K562 (cell line): ENCODE measurements at regions not wholly inside any gene's neighbourhood (a gene's known extent, or its start where the extent isn't known, plus 50 kb on each side); places are given as distances from the start of the nearest gene placed in this dataset.

Experiments used
- ATAC-seq: fragments of 200-7000 bp; cut with Tn5 transposase; 3 replicates; pipeline ENCODE4 v1.9.1; 2020; ENCODE audit warnings: moderate library complexity
- BruUV-seq: library from RNA; stranded (reverse); fragments of 400-500 nt; replicated peaks from 2 replicates; lab custom pipeline; 2021; lab: Mats Ljungman, UMichigan
- CTCF ChIA-PET: fragments of 300-600 bp; formaldehyde crosslinking; extraction: SDS; loops from one replicate; lab custom pipeline; 2021; ENCODE audit warnings: low intra/inter-chr PET ratio; lab: Yijun Ruan, JAX
- POLR2A ChIA-PET: fragments of 300-600, 350-650 bp; sonication (Branson Sonifier 250); formaldehyde crosslinking; extraction: SDS; loops from one replicate; lab custom pipeline; 2021; ENCODE audit warnings: antibody characterized with exemption, inconsistent platforms; lab: Yijun Ruan, JAX
- DNase-seq, 4 experiments: peaks; one replicate each; pipeline versions ENCODE4 v3.0.0 to v3.0.0-alpha.2; 2011 to 2018; ENCODE audit warnings: low spot score in 3 of 4, mixed read lengths in 3 of 4; ENCODE audit errors: extremely low read depth in 1 of 4
- FAIRE-seq: peaks from 2 replicates; lab custom pipeline; 2011; peaks lifted over from hg19 to GRCh38; lab: Jason Lieb, UNC
- H2AFZ ChIP-seq: 2 replicates; pipeline ENCODE4 v1.6.0; 2011; ENCODE audit warnings: low read depth, low read length, control low read depth, inconsistent platforms
- H3K27ac ChIP-seq: fragments of 200-600 bp; 3 replicates; pipeline ENCODE4 v1.8.0; 2011; ENCODE audit warnings: low read depth, mild to moderate bottlenecking, control low read depth, inconsistent platforms, low read length, moderate library complexity, mixed read lengths; ENCODE audit errors: extremely low read depth
- H3K27me3 ChIP-seq, 2 experiments: fragments of 300-600 bp in 1 of 2; 2 replicates in 1 of 2; 3 replicates in 1 of 2; pipeline versions ENCODE4 v1.6.0 to v1.8.0; 2011; ENCODE audit warnings: inconsistent platforms in 2 of 2, low read length in 2 of 2, mild to moderate bottlenecking in 1 of 2, mixed read lengths in 1 of 2, moderate library complexity in 1 of 2; ENCODE audit not compliant: control insufficient read depth in 2 of 2, insufficient read depth in 2 of 2
- H3K36me3 ChIP-seq: fragments of 300-600 bp; 3 replicates; pipeline ENCODE4 v1.8.0; 2011; ENCODE audit warnings: mild to moderate bottlenecking, low read length, inconsistent platforms; ENCODE audit not compliant: control insufficient read depth, insufficient read depth
- H3K4me1 ChIP-seq, 2 experiments: fragments of 200-600 bp in 1 of 2; replicated peaks in 1 of 2; 2 replicates in 1 of 2; 3 replicates in 1 of 2; pipeline versions ENCODE4 v1.5.1 to v1.8.0; 2011; ENCODE audit warnings: inconsistent platforms in 2 of 2, low read length in 2 of 2, mild to moderate bottlenecking in 1 of 2, mixed read lengths in 1 of 2, moderate library complexity in 1 of 2; ENCODE audit not compliant: control insufficient read depth in 2 of 2, insufficient read depth in 2 of 2
- H3K4me2 ChIP-seq: 2 replicates; pipeline ENCODE4 v1.6.1; 2011; ENCODE audit warnings: low read length, control low read depth, inconsistent platforms, mixed read lengths; ENCODE audit not compliant: insufficient read depth
- H3K4me3 ChIP-seq: fragments of 200-600 bp; sonication (generic), shearing (Covaris generic); 2 replicates; pipeline ENCODE4 v1.5.1; 2016; ENCODE audit warnings: control low read depth, inconsistent platforms
- H3K79me2 ChIP-seq: fragments of 200-600 bp; 3 replicates; pipeline ENCODE4 v1.8.0; 2011; ENCODE audit warnings: low read length, inconsistent platforms; ENCODE audit not compliant: control insufficient read depth, insufficient read depth
- H3K9ac ChIP-seq, 2 experiments: 2 replicates each; pipeline versions ENCODE4 v1.6.0 to v1.6.1; 2011; ENCODE audit warnings: low read depth in 2 of 2, low read length in 2 of 2, control low read depth in 1 of 2, inconsistent platforms in 1 of 2, mild to moderate bottlenecking in 1 of 2, mixed read lengths in 1 of 2; ENCODE audit not compliant: insufficient read depth in 1 of 2
- H3K9me1 ChIP-seq: one replicate; pipeline ENCODE4 v1.6.0; 2011; ENCODE audit warnings: inconsistent platforms, mild to moderate bottlenecking, low read length, moderate library complexity; ENCODE audit not compliant: control insufficient read depth, insufficient read depth
- H3K9me3 ChIP-seq: replicated peaks from 2 replicates; pipeline ENCODE4 v1.5.1; 2011; ENCODE audit warnings: low read depth, low read length, inconsistent platforms; ENCODE audit not compliant: control insufficient read depth, insufficient read depth
- H4K20me1 ChIP-seq: replicated peaks from 2 replicates; pipeline ENCODE4 v1.6.1; 2011; ENCODE audit warnings: low read length, inconsistent platforms, mixed read lengths; ENCODE audit not compliant: control insufficient read depth, insufficient read depth
- CBFA2T3 ChIP-seq: fragments of 450-650 bp; IDR thresholded peaks from 2 replicates; pipeline ENCODE4 v1.6.1; 2017
- CREM ChIP-seq: IDR thresholded peaks from 2 replicates; pipeline ENCODE4 v1.6.1; 2014; ENCODE audit warnings: antibody characterized with exemption, low read depth
- ELF1 ChIP-seq: fragments of 200-800 bp; sonication (Bioruptor generic); IDR thresholded peaks from 2 replicates; pipeline ENCODE4 v1.6.1; 2016; ENCODE audit warnings: missing genetic modification characterization, missing compliant biosample characterization
- FOSL1 ChIP-seq: fragments of 200-800 bp; sonication (Bioruptor generic); conservative IDR thresholded peaks from 2 replicates; pipeline ENCODE4 v1.6.1; 2016; ENCODE audit warnings: missing genetic modification characterization, missing compliant biosample characterization
- NCOA6 ChIP-seq: fragments of 450-650 bp; IDR thresholded peaks from 2 replicates; pipeline ENCODE4 v1.6.1; 2017; ENCODE audit warnings: mild to moderate bottlenecking
- NFIX ChIP-seq: fragments of 250-450 bp; sonication (Bioruptor Pico); IDR thresholded peaks from 2 replicates; pipeline ENCODE4 v1.4.0; 2020; ENCODE audit warnings: low read depth, mild to moderate bottlenecking, moderate library complexity
- POLR3G ChIP-seq: IDR thresholded peaks from 2 replicates; pipeline ENCODE4 v1.6.1; 2011; ENCODE audit not compliant: insufficient read length, insufficient replicate concordance; ENCODE audit errors: extremely low read depth
- RAD21 ChIP-seq, 2 experiments: fragments of 250-450 bp in 1 of 2; fragments of 450-650 bp in 1 of 2; sonication (Bioruptor Pico) in 1 of 2; formaldehyde crosslinking in 1 of 2; IDR thresholded peaks in 1 of 2; conservative IDR thresholded peaks in 1 of 2; 2 replicates each; pipeline versions ENCODE4 v1.4.0 to v1.8.0; 2020 to 2022; ENCODE audit warnings: mild to moderate bottlenecking in 2 of 2, moderate library complexity in 1 of 2
- RBFOX2 ChIP-seq: fragments of 200-400 bp; formaldehyde crosslinking; IDR thresholded peaks from 2 replicates; pipeline ENCODE4 v1.6.1; 2017; ENCODE audit warnings: low read depth, mild to moderate bottlenecking, low read length, moderate library complexity
- RFX5 ChIP-seq: IDR thresholded peaks from 2 replicates; pipeline ENCODE4 v1.6.1; 2011; ENCODE audit warnings: low read depth, mild to moderate bottlenecking, improper control_type of control experiment, low read length
- ZBTB17 ChIP-seq: fragments of 450-650 bp; formaldehyde crosslinking; IDR thresholded peaks from 2 replicates; pipeline ENCODE4 v1.4.0; 2020; ENCODE audit warnings: mild to moderate bottlenecking
- ZNF12 ChIP-seq: sonication (generic); formaldehyde crosslinking; IDR thresholded peaks from 2 replicates; pipeline ENCODE4 v1.4.0; 2020; ENCODE audit warnings: mild to moderate bottlenecking, missing genetic modification reagents
- ZNF121 ChIP-seq: sonication (generic); formaldehyde crosslinking; conservative IDR thresholded peaks from 2 replicates; pipeline ENCODE4 v1.8.0; 2022; ENCODE audit warnings: missing genetic modification reagents
- ZNF511 ChIP-seq: sonication (generic); formaldehyde crosslinking; IDR thresholded peaks from 2 replicates; pipeline ENCODE4 v1.8.0; 2022; ENCODE audit warnings: mild to moderate bottlenecking, missing genetic modification reagents
- WGBS: fragments of 100-300 bp; shearing (Covaris generic); methylation state at CpG from one replicate; pipeline ENCODE4 v1.1.6; 2016; ENCODE audit warnings: low coverage, mixed read lengths; ENCODE audit not compliant: insufficient coverage; ENCODE audit errors: missing lambda C conversion rate; 5-methylcytosine and 5-hydroxymethylcytosine counted together
- in situ Hi-C: fragments of 300-500 bp; cut with MboI; formaldehyde crosslinking; loops from 4 replicates; pipeline ENCODE4 v1.15.0; 2018; ENCODE audit warnings: inconsistent platforms, mixed read lengths
- intact Hi-C: fragments of 100-400 bp; cut with micrococcal nuclease; formaldehyde crosslinking; loops from 2 replicates; pipeline ENCODE4 v1.14.2; 2022
- TF ChIP-seq, protein P1 (sequence below): sonication (generic); formaldehyde crosslinking; IDR thresholded peaks from 2 replicates; pipeline ENCODE4 v1.8.1; 2023; ENCODE audit warnings: mild to moderate bottlenecking, missing genetic modification reagents

- TF ChIP-seq NCOA6 (no peak), RBFOX2 (no peak), NFIX (no peak), ZBTB17 (CRISPR knock-in tag) (no peak), ZNF511 (no peak), RFX5 (no peak), ZNF121 (CRISPR knock-in tag) (no peak)
- peaks cover 7% of the 10 kb centered on the region; the same call in 1 of the 2 replicates for H3K9me3 ChIP-seq
- H3K36me3 ChIP-seq, result no peaks in the 10 kb centered on the region
- H4K20me1 ChIP-seq, result no peaks in the 10 kb centered on the region
- no peaks in the 10 kb centered on the region for H3K4me1 ChIP-seq
- ATAC-seq (no peak), FAIRE-seq (no peak), DNase-seq (no peak)
- H3K79me2 ChIP-seq, result no peaks in the 10 kb centered on the region
- H3K9ac ChIP-seq, result no peak overlapping the region
- no peak overlapping the region for H3K4me3 ChIP-seq
- WGBS, result 1% methylated on average over 4 of the region's 4 CpGs
- no peaks in the 10 kb centered on the region for H3K9me1 ChIP-seq
- H3K27me3 ChIP-seq, result no peaks in the 10 kb centered on the region
- H3K4me2 ChIP-seq, result no peak overlapping the region
- ChIA-PET POLR2A (no interaction called here), CTCF (no interaction called here)
- no peak overlapping the region for H3K27ac ChIP-seq
- no TSS peak for BruUV-seq
- in situ Hi-C loops (no loop called here), intact Hi-C loops (no loop called here)
- no peak overlapping the region for H2AFZ ChIP-seq
These were observed 95.7 kb upstream of the DLX2 start for GRCh38 chr2:172198361-172198760.

GRCh38 chr2:172198908-172199307, 96.2 kb upstream of the DLX2 start:
- Histone ChIP-seq H3K36me3 (no peaks in the 10 kb centered on the region), H3K27ac (no peak overlapping the region), H3K4me1 (no peaks in the 10 kb centered on the region), H2AFZ (no peak overlapping the region)
- POLR2A ChIA-PET, result interaction anchor here (0.6 kb wide), 1 partner anchor 516 kb away, joined by 3 read pairs; no protein-coding TSS in a partner anchor
- no peak for DNase-seq
- TF ChIP-seq CBFA2T3, result no peak
- TF ChIP-seq ELF1 (tag), result no peak
- TF ChIP-seq FOSL1 (tag), result no peak
- no peak for TF ChIP-seq POLR3G
- no peak for TF ChIP-seq CREM
- no peak for TF ChIP-seq ZNF12 (CRISPR knock-in tag)
- TF ChIP-seq, protein P1, sequence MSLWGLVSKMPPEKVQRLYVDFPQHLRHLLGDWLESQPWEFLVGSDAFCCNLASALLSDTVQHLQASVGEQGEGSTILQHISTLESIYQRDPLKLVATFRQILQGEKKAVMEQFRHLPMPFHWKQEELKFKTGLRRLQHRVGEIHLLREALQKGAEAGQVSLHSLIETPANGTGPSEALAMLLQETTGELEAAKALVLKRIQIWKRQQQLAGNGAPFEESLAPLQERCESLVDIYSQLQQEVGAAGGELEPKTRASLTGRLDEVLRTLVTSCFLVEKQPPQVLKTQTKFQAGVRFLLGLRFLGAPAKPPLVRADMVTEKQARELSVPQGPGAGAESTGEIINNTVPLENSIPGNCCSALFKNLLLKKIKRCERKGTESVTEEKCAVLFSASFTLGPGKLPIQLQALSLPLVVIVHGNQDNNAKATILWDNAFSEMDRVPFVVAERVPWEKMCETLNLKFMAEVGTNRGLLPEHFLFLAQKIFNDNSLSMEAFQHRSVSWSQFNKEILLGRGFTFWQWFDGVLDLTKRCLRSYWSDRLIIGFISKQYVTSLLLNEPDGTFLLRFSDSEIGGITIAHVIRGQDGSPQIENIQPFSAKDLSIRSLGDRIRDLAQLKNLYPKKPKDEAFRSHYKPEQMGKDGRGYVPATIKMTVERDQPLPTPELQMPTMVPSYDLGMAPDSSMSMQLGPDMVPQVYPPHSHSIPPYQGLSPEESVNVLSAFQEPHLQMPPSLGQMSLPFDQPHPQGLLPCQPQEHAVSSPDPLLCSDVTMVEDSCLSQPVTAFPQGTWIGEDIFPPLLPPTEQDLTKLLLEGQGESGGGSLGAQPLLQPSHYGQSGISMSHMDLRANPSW (CRISPR knock-in tag), result no peak
- no peak for TF ChIP-seq RAD21 (CRISPR knock-in tag; conservative IDR thresholded peaks at IDR 0.05 in 1 of 2, IDR thresholded peaks at IDR 0.05 in 1 of 2)
- TF ChIP-seq, all 486 proteins: peak for 0
- Histone ChIP-seq H3K9ac (no peak overlapping the region), H3K79me2 (no peaks in the 10 kb centered on the region), H3K9me1 (no peaks in the 10 kb centered on the region), H3K9me3 (peaks cover 4% of the 10 kb centered on the region; the same call in 1 of the 2 replicates), H3K4me2 (no peak overlapping the region), H3K27me3 (0 out of 5 replicates have a peak, but pooled peaks cover 0 to 2% of the 10 kb centered on the region in 2 experiments), H4K20me1 (no peaks in the 10 kb centered on the region), H3K4me3 (no peak overlapping the region)
- CTCF ChIA-PET, result no interaction called here
- 0% methylated on average over 1 of the region's 1 CpG for WGBS
- in situ Hi-C loops (no loop called here), intact Hi-C loops (no loop called here)
- no peak for FAIRE-seq
- BruUV-seq, result no TSS peak
- no peak for ATAC-seq
